ENCODE measurements at regions not wholly inside any gene's neighbourhood (a gene's known extent, or its start where the extent isn't known, plus 50 kb on each side); places are given as distances from the start of the nearest gene placed in this dataset.

GRCh38 chr2:15045054-15045453 lies 412.5 kb downstream of the LRATD1 start:
- DNase-seq: no peak
- Histone ChIP-seq H3K36me3 (replicated peaks in 1 of 2; ENCODE audit: control insufficient read depth in 1 of 2, insufficient read depth in 2 of 2, low read length in 2 of 2) (no peaks in the 10 kb centered on the region), H2AFZ (ENCODE audit: insufficient read depth, low read depth, low read length, poor library complexity, severe bottlenecking) (no peak overlapping the region), H3K79me2 (ENCODE audit: insufficient read depth, low read length) (no peaks in the 10 kb centered on the region), H3K27me3 (ENCODE audit: control insufficient read depth in 2 of 2, insufficient read depth in 2 of 2, low read length in 2 of 2) (no peaks in the 10 kb centered on the region), H3K4me3 (replicated peaks in 1 of 3; ENCODE audit: low read depth in 2 of 3, low read length in 3 of 3) (no peak overlapping the region), H3K9me3 (replicated peaks in 1 of 2; ENCODE audit: control insufficient read depth in 1 of 2, insufficient read depth in 1 of 2, low read length in 2 of 2) (peaks cover 0 to 4% of the 10 kb centered on the region in 2 donors), H3K4me2 (replicated peaks; ENCODE audit: extremely low read depth, low read length, poor library complexity, severe bottlenecking) (no peak overlapping the region), H3K27ac (ENCODE audit: low read depth in 1 of 2, low read length in 2 of 2) (no peak overlapping the region), H3K9ac (ENCODE audit: insufficient read depth, low read length, poor library complexity, severe bottlenecking) (no peak overlapping the region), H3K4me1 (ENCODE audit: control insufficient read depth in 1 of 2, insufficient read depth in 2 of 2, low read length in 2 of 2) (no peaks in the 10 kb centered on the region), H4K20me1 (ENCODE audit: insufficient read depth, low read length) (no peaks in the 10 kb centered on the region)
- Mint-ChIP-seq H3K4me3 (no peak overlapping the region), H3K36me3 (no peaks in the 10 kb centered on the region), H3K27me3 (ENCODE audit: low read depth in 3 of 3) (peaks cover 0 to 4% (median 0%) of the 10 kb centered on the region in 3 donors), H3K27ac (no peak overlapping the region), H3K9me3 (peaks cover 0 to 4% (median 0%) of the 10 kb centered on the region in 7 donors), H3K4me1 (no peaks in the 10 kb centered on the region)
- no peak for TF ChIP-seq CTCF (IDR thresholded peaks at IDR 0.05)
- WGBS (ENCODE audit: insufficient coverage): 100% methylated on average over 4 of the region's 4 CpGs
- intact Hi-C loops (cut with micrococcal nuclease): no loop called here

- no peaks in the 10 kb centered on the region for H3K4me1 ChIP-seq (ENCODE audit: control insufficient read depth in 1 of 2, insufficient read depth in 2 of 2, low read length in 2 of 2)
- TF ChIP-seq CTCF (IDR thresholded peaks at IDR 0.05): no peak
- Mint-ChIP-seq H3K27me3 (ENCODE audit: low read depth in 3 of 3) (peaks cover 0 to 7% (median 5%) of the 10 kb centered on the region in 3 donors), H3K27ac (no peak overlapping the region), H3K9me3 (peaks cover 0 to 2% (median 0%) of the 10 kb centered on the region in 7 donors), H3K4me1 (no peaks in the 10 kb centered on the region), H3K36me3 (no peaks in the 10 kb centered on the region), H3K4me3 (no peak overlapping the region)
- H3K4me3 ChIP-seq (replicated peaks in 1 of 3; ENCODE audit: low read depth in 2 of 3, low read length in 3 of 3): no peak overlapping the region
- no peaks in the 10 kb centered on the region for H4K20me1 ChIP-seq (ENCODE audit: insufficient read depth, low read length)
- H2AFZ ChIP-seq (ENCODE audit: insufficient read depth, low read depth, low read length, poor library complexity, severe bottlenecking): no peak overlapping the region
- 88% methylated on average over 5 of the region's 5 CpGs for WGBS (ENCODE audit: insufficient coverage)
- intact Hi-C loops (cut with micrococcal nuclease): no loop called here
- no peaks in the 10 kb centered on the region for H3K79me2 ChIP-seq (ENCODE audit: insufficient read depth, low read length)
- H3K4me2 ChIP-seq (replicated peaks; ENCODE audit: extremely low read depth, low read length, poor library complexity, severe bottlenecking): no peak overlapping the region
- no peak overlapping the region for H3K27ac ChIP-seq (ENCODE audit: low read depth in 1 of 2, low read length in 2 of 2)
- DNase-seq: no peak
- H3K9ac ChIP-seq (ENCODE audit: insufficient read depth, low read length, poor library complexity, severe bottlenecking): no peak overlapping the region
- H3K9me3 ChIP-seq (replicated peaks in 1 of 2; ENCODE audit: control insufficient read depth in 1 of 2, insufficient read depth in 1 of 2, low read length in 2 of 2): peaks cover 0 to 4% of the 10 kb centered on the region in 2 donors
- no peaks in the 10 kb centered on the region for H3K36me3 ChIP-seq (replicated peaks in 1 of 2; ENCODE audit: control insufficient read depth in 1 of 2, insufficient read depth in 2 of 2, low read length in 2 of 2)
- no peaks in the 10 kb centered on the region for H3K27me3 ChIP-seq (ENCODE audit: control insufficient read depth in 2 of 2, insufficient read depth in 2 of 2, low read length in 2 of 2)
These were observed 414.7 kb downstream of the LRATD1 start for GRCh38 chr2:15047184-15047583.
